IPS-11a (cell line): ENCODE measurements at regions not wholly inside any gene's neighbourhood (a gene's known extent, or its start where the extent isn't known, plus 50 kb on each side); places are given as distances from the start of the nearest gene placed in this dataset.
"Not testable (repeated sequence)": the region's sequence is repeated elsewhere in the genome, so short reads cannot be mapped to it uniquely, and the experiment has no call there.

Experiments used
- H3K4me3 ChIP-seq: one replicate; pipeline ENCODE4 v1.5.1; 2013; ENCODE audit warnings: low read depth, low read length, control low read depth

- H3K4me3 ChIP-seq, result no peak overlapping the region
Measured at GRCh38 chr22:23501261-23501619, 78.8 kb downstream of the IGLL1 start.

GRCh38 chr22:23500508-23501260 is 79.4 kb downstream of the IGLL1 start:
- H3K4me3 ChIP-seq, result no peak overlapping the region

GRCh38 chr22:23499845-23500500 is 80.1 kb downstream of the IGLL1 start:
- no peak overlapping the region for H3K4me3 ChIP-seq

- H3K4me3 ChIP-seq, result no peak overlapping the region
Measured at GRCh38 chr22:23498811-23499798, 81.0 kb downstream of the IGLL1 start.

GRCh38 chr22:23497889-23498288 is 82.2 kb downstream of the IGLL1 start:
- not testable (repeated sequence) for H3K4me3 ChIP-seq

GRCh38 chr22:23497016-23497885 is 82.8 kb downstream of the IGLL1 start:
- no peak overlapping the region for H3K4me3 ChIP-seq

GRCh38 chr22:23496445-23496833 is 83.7 kb downstream of the IGLL1 start:
- no peak overlapping the region for H3K4me3 ChIP-seq

- no peak overlapping the region for H3K4me3 ChIP-seq
Measured at GRCh38 chr22:23495614-23496444, 84.3 kb downstream of the IGLL1 start.

GRCh38 chr22:23494930-23495266 is 85.2 kb downstream of the IGLL1 start:
- H3K4me3 ChIP-seq, result no peak overlapping the region

GRCh38 chr22:23485490-23485889 is 94.6 kb downstream of the IGLL1 start:
- H3K4me3 ChIP-seq, result no peak overlapping the region

GRCh38 chr22:23484651-23485050 is 95.4 kb downstream of the IGLL1 start:
- no peak overlapping the region for H3K4me3 ChIP-seq

- no peak overlapping the region for H3K4me3 ChIP-seq
Measured at GRCh38 chr22:23481369-23481768, 98.7 kb downstream of the IGLL1 start.

- H3K4me3 ChIP-seq, result no peak overlapping the region
Measured at GRCh38 chr22:23478175-23478574, 101.9 kb downstream of the IGLL1 start.

GRCh38 chr22:23474531-23474930 is 105.6 kb downstream of the IGLL1 start:
- not testable (repeated sequence) for H3K4me3 ChIP-seq

GRCh38 chr22:23473901-23474300 is 106.2 kb downstream of the IGLL1 start:
- no peak overlapping the region for H3K4me3 ChIP-seq

GRCh38 chr22:23472376-23472775 is 107.7 kb downstream of the IGLL1 start:
- not testable (repeated sequence) for H3K4me3 ChIP-seq

GRCh38 chr22:23471698-23472097 is 108.4 kb downstream of the IGLL1 start:
- H3K4me3 ChIP-seq, result no peak overlapping the region

GRCh38 chr22:23470811-23471389 is 109.2 kb downstream of the IGLL1 start:
- H3K4me3 ChIP-seq, result no peak overlapping the region

- no peak overlapping the region for H3K4me3 ChIP-seq
Measured at GRCh38 chr22:23467721-23468294, 112.3 kb downstream of the IGLL1 start.
